CD4-positive, alpha-beta memory T cell (primary cell): ENCODE measurements at regions not wholly inside any gene's neighbourhood (a gene's known extent, or its start where the extent isn't known, plus 50 kb on each side); places are given as distances from the start of the nearest gene placed in this dataset.

Experiments used
- CTCF ChIA-PET: fragments of 350-600 bp; sonication (Branson Sonifier 250); formaldehyde crosslinking; loops from one replicate; lab custom pipeline; 2021; ENCODE audit warnings: inconsistent platforms; ENCODE audit not compliant: partially characterized antibody; lab: Charles Lee
- POLR2A ChIA-PET: fragments of 350-600 bp; sonication (Branson Sonifier 250); formaldehyde crosslinking; loops from one replicate; lab custom pipeline; 2021; ENCODE audit not compliant: partially characterized antibody; lab: Charles Lee
- DNase-seq, 5 donors: peaks; one replicate each; pipeline versions ENCODE4 v3.0.0 to v3.0.0-alpha.2; 2020 to 2022; ENCODE audit warnings: mixed read lengths in 1 of 5
- H3K27ac ChIP-seq: one replicate; pipeline ENCODE4 v1.7.0; 2013; ENCODE audit warnings: low read depth, low read length
- H3K27me3 ChIP-seq: 2 replicates; pipeline ENCODE4 v1.7.0; 2013; ENCODE audit warnings: mild to moderate bottlenecking, low read length, moderate library complexity; ENCODE audit not compliant: insufficient read depth
- H3K36me3 ChIP-seq: 2 replicates; pipeline ENCODE4 v1.7.0; 2013; ENCODE audit warnings: mild to moderate bottlenecking, low read length, moderate library complexity; ENCODE audit not compliant: insufficient read depth
- H3K4me1 ChIP-seq: 2 replicates; pipeline ENCODE4 v1.7.0; 2013; ENCODE audit warnings: mild to moderate bottlenecking, low read length, moderate library complexity; ENCODE audit not compliant: insufficient read depth
- H3K4me3 ChIP-seq, 2 donors: one replicate each; pipeline ENCODE4 v1.7.0; 2013; ENCODE audit warnings: low read length in 2 of 2, mild to moderate bottlenecking in 1 of 2
- H3K9me3 ChIP-seq, 2 donors: one replicate each; pipeline ENCODE4 v1.7.0; 2013; ENCODE audit warnings: low read length in 2 of 2, control low read depth in 1 of 2; ENCODE audit not compliant: control insufficient read depth in 1 of 2
- H3K27ac Mint-ChIP-seq, 7 donors: one replicate each; pipeline ENCODE4 v1.8.0; 2020 to 2021; ENCODE audit warnings: mixed read lengths in 7 of 7, mild to moderate bottlenecking in 6 of 7, inconsistent platforms in 3 of 7, moderate library complexity in 3 of 7
- H3K27me3 Mint-ChIP-seq, 2 donors: one replicate each; pipeline ENCODE4 v1.8.0; 2020 to 2021; ENCODE audit warnings: mixed read lengths in 2 of 2
- H3K36me3 Mint-ChIP-seq, 2 donors: one replicate each; pipeline ENCODE4 v1.8.0; 2020 to 2021; ENCODE audit warnings: mixed read lengths in 2 of 2, inconsistent platforms in 1 of 2, mild to moderate bottlenecking in 1 of 2
- H3K4me1 Mint-ChIP-seq, 4 donors: one replicate each; pipeline ENCODE4 v1.8.0; 2020 to 2021; ENCODE audit warnings: mixed read lengths in 4 of 4, mild to moderate bottlenecking in 1 of 4
- H3K4me3 Mint-ChIP-seq, 8 donors: one replicate each; pipeline ENCODE4 v1.8.0; 2020 to 2021; ENCODE audit warnings: mixed read lengths in 8 of 8, mild to moderate bottlenecking in 7 of 8, moderate library complexity in 6 of 8, inconsistent platforms in 3 of 8
- H3K9me3 Mint-ChIP-seq, 8 donors: one replicate each; pipeline ENCODE4 v1.8.0; 2020 to 2021; ENCODE audit warnings: mixed read lengths in 8 of 8, mild to moderate bottlenecking in 5 of 8, inconsistent platforms in 3 of 8, moderate library complexity in 1 of 8
- intact Hi-C: fragments of 100-400 bp; cut with micrococcal nuclease; formaldehyde crosslinking; loops from one replicate; pipeline ENCODE4 v1.15.1; 2023

GRCh38 chr11:134923441-134923840 is 511.4 kb upstream of the B3GAT1 start:
- no peak overlapping the region for H3K27ac Mint-ChIP-seq
- H3K4me1 Mint-ChIP-seq = peaks cover 0 to 2% (median 0%) of the 10 kb centered on the region in 4 donors
- Histone ChIP-seq H3K4me1 (no peaks in the 10 kb centered on the region), H3K9me3 (no peaks in the 10 kb centered on the region), H3K4me3 (no peak overlapping the region), H3K27ac (no peak overlapping the region), H3K27me3 (no peaks in the 10 kb centered on the region), H3K36me3 (no peaks in the 10 kb centered on the region)
- POLR2A ChIA-PET = no interaction called here
- no peak overlapping the region for H3K4me3 Mint-ChIP-seq
- no peak for DNase-seq
- peaks cover 0 to 4% (median 0%) of the 10 kb centered on the region in 8 donors for H3K9me3 Mint-ChIP-seq
- intact Hi-C loops = no loop called here
- peaks cover 10 to 18% of the 10 kb centered on the region in 2 donors for H3K27me3 Mint-ChIP-seq
- no peaks in the 10 kb centered on the region for H3K36me3 Mint-ChIP-seq
- CTCF ChIA-PET = no interaction called here

- Mint-ChIP-seq H3K36me3 (no peaks in the 10 kb centered on the region), H3K9me3 (peaks cover 0 to 4% (median 0%) of the 10 kb centered on the region in 8 donors), H3K27ac (no peak overlapping the region), H3K4me3 (no peak overlapping the region), H3K27me3 (peaks cover 10 to 18% of the 10 kb centered on the region in 2 donors), H3K4me1 (peaks cover 0 to 2% (median 0%) of the 10 kb centered on the region in 4 donors)
- DNase-seq = no peak
- intact Hi-C loops = no loop called here
- Histone ChIP-seq H3K27me3 (no peaks in the 10 kb centered on the region), H3K36me3 (no peaks in the 10 kb centered on the region), H3K4me1 (no peaks in the 10 kb centered on the region), H3K4me3 (no peak overlapping the region), H3K9me3 (no peaks in the 10 kb centered on the region), H3K27ac (no peak overlapping the region)
- CTCF ChIA-PET = no interaction called here
- POLR2A ChIA-PET = no interaction called here
Observed at GRCh38 chr11:134921938-134922337, 509.9 kb upstream of the B3GAT1 start.

GRCh38 chr11:134920851-134921608 is 509.0 kb upstream of the B3GAT1 start:
- no peak for DNase-seq
- CTCF ChIA-PET = no interaction called here
- POLR2A ChIA-PET = no interaction called here
- intact Hi-C loops = no loop called here
- Histone ChIP-seq H3K4me3 (no peak overlapping the region), H3K36me3 (no peaks in the 10 kb centered on the region), H3K4me1 (no peaks in the 10 kb centered on the region), H3K9me3 (no peaks in the 10 kb centered on the region), H3K27me3 (no peaks in the 10 kb centered on the region), H3K27ac (no peak overlapping the region)
- no peak overlapping the region for H3K4me3 Mint-ChIP-seq
- peaks cover 0 to 2% (median 0%) of the 10 kb centered on the region in 4 donors for H3K4me1 Mint-ChIP-seq
- H3K9me3 Mint-ChIP-seq = peaks cover 0 to 2% (median 0%) of the 10 kb centered on the region in 8 donors
- peaks cover 10 to 18% of the 10 kb centered on the region in 2 donors for H3K27me3 Mint-ChIP-seq
- no peaks in the 10 kb centered on the region for H3K36me3 Mint-ChIP-seq
- no peak overlapping the region for H3K27ac Mint-ChIP-seq

GRCh38 chr11:134916421-134917213 is 504.6 kb upstream of the B3GAT1 start:
- Mint-ChIP-seq H3K4me1 (peaks cover 0 to 2% (median 0%) of the 10 kb centered on the region in 4 donors), H3K27me3 (peaks cover 16% of the 10 kb centered on the region in 2 donors)
- POLR2A ChIA-PET = no interaction called here

GRCh38 chr11:134915881-134916280 is 503.8 kb upstream of the B3GAT1 start:
- Histone ChIP-seq H3K27me3 (no peaks in the 10 kb centered on the region), H3K4me1 (no peaks in the 10 kb centered on the region), H3K36me3 (no peaks in the 10 kb centered on the region), H3K9me3 (no peaks in the 10 kb centered on the region), H3K4me3 (no peak overlapping the region), H3K27ac (no peak overlapping the region)
- intact Hi-C loops = no loop called here
- Mint-ChIP-seq H3K27ac (no peak overlapping the region), H3K9me3 (peaks cover 0 to 3% (median 0%) of the 10 kb centered on the region in 8 donors), H3K4me3 (no peak overlapping the region), H3K27me3 (peaks cover 16% of the 10 kb centered on the region in 2 donors), H3K36me3 (no peaks in the 10 kb centered on the region), H3K4me1 (peaks cover 0 to 2% (median 0%) of the 10 kb centered on the region in 4 donors)
- POLR2A ChIA-PET = no interaction called here
- CTCF ChIA-PET = no interaction called here
- DNase-seq = no peak

More at GRCh38 chr11:134916421-134917213, 504.6 kb upstream of the B3GAT1 start:
- Mint-ChIP-seq H3K4me3 (no peak overlapping the region), H3K36me3 (no peaks in the 10 kb centered on the region), H3K27ac (no peak overlapping the region), H3K9me3 (peaks cover 0 to 3% (median 0%) of the 10 kb centered on the region in 8 donors)
- CTCF ChIA-PET = no interaction called here
- Histone ChIP-seq H3K27me3 (no peaks in the 10 kb centered on the region), H3K36me3 (no peaks in the 10 kb centered on the region), H3K27ac (no peak overlapping the region), H3K9me3 (no peaks in the 10 kb centered on the region), H3K4me3 (no peak overlapping the region), H3K4me1 (no peaks in the 10 kb centered on the region)
- DNase-seq = no peak
- intact Hi-C loops = no loop called here

- Histone ChIP-seq H3K27me3 (no peaks in the 10 kb centered on the region), H3K4me3 (no peak overlapping the region), H3K27ac (no peak overlapping the region), H3K4me1 (no peaks in the 10 kb centered on the region), H3K36me3 (no peaks in the 10 kb centered on the region), H3K9me3 (no peaks in the 10 kb centered on the region)
- CTCF ChIA-PET = no interaction called here
- Mint-ChIP-seq H3K36me3 (no peaks in the 10 kb centered on the region), H3K27ac (no peak overlapping the region), H3K27me3 (peaks cover 14 to 16% of the 10 kb centered on the region in 2 donors), H3K9me3 (peaks cover 0 to 3% (median 0%) of the 10 kb centered on the region in 8 donors), H3K4me1 (peaks cover 0 to 2% (median 0%) of the 10 kb centered on the region in 4 donors), H3K4me3 (no peak overlapping the region)
- intact Hi-C loops = no loop called here
- POLR2A ChIA-PET = no interaction called here
- DNase-seq = no peak
Observed at GRCh38 chr11:134915212-134915611, 503.2 kb upstream of the B3GAT1 start.

- Histone ChIP-seq H3K27me3 (no peaks in the 10 kb centered on the region), H3K4me1 (no peaks in the 10 kb centered on the region), H3K9me3 (no peaks in the 10 kb centered on the region), H3K27ac (no peak overlapping the region), H3K4me3 (no peak overlapping the region), H3K36me3 (no peaks in the 10 kb centered on the region)
- H3K36me3 Mint-ChIP-seq = no peaks in the 10 kb centered on the region
- H3K4me1 Mint-ChIP-seq = peaks cover 0 to 2% (median 0%) of the 10 kb centered on the region in 4 donors
- peaks cover 0 to 3% (median 0%) of the 10 kb centered on the region in 8 donors for H3K9me3 Mint-ChIP-seq
- POLR2A ChIA-PET = no interaction called here
- H3K27ac Mint-ChIP-seq = peak overlapping the region in 1 of 7 donors; percentile 27
- DNase-seq = no peak
- CTCF ChIA-PET = no interaction called here
- no peak overlapping the region for H3K4me3 Mint-ChIP-seq
- intact Hi-C loops = no loop called here
- peaks cover 9 to 10% of the 10 kb centered on the region in 2 donors for H3K27me3 Mint-ChIP-seq
Observed at GRCh38 chr11:134913999-134914590, 502.1 kb upstream of the B3GAT1 start.
